ENCODE measurements at regions not wholly inside any gene's neighbourhood (a gene's known extent, or its start where the extent isn't known, plus 50 kb on each side); places are given as distances from the start of the nearest gene placed in this dataset.
"Not testable (repeated sequence)": the region's sequence is repeated elsewhere in the genome, so short reads cannot be mapped to it uniquely, and the experiment has no call there.

GRCh38 chr9:99497641-99498040 is 275.6 kb downstream of the SEC61B start:
- TF ChIP-seq, protein P1, sequence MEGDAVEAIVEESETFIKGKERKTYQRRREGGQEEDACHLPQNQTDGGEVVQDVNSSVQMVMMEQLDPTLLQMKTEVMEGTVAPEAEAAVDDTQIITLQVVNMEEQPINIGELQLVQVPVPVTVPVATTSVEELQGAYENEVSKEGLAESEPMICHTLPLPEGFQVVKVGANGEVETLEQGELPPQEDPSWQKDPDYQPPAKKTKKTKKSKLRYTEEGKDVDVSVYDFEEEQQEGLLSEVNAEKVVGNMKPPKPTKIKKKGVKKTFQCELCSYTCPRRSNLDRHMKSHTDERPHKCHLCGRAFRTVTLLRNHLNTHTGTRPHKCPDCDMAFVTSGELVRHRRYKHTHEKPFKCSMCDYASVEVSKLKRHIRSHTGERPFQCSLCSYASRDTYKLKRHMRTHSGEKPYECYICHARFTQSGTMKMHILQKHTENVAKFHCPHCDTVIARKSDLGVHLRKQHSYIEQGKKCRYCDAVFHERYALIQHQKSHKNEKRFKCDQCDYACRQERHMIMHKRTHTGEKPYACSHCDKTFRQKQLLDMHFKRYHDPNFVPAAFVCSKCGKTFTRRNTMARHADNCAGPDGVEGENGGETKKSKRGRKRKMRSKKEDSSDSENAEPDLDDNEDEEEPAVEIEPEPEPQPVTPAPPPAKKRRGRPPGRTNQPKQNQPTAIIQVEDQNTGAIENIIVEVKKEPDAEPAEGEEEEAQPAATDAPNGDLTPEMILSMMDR (IDR thresholded peaks at IDR 0.05; ENCODE audit: low read depth, low read length, missing control alignments): no peak
- no peak overlapping the region for H3K4me3 ChIP-seq (ENCODE audit: low read depth, low read length)
- no peak for DNase-seq (ENCODE audit: low read depth)

GRCh38 chr9:99498979-99499378 is 276.9 kb downstream of the SEC61B start:
- H3K4me3 ChIP-seq (ENCODE audit: low read depth, low read length); DNase-seq (ENCODE audit: low read depth): not testable (repeated sequence)

- H3K4me3 ChIP-seq (ENCODE audit: low read depth, low read length): no peak overlapping the region
- TF ChIP-seq, protein P1 (IDR thresholded peaks at IDR 0.05; ENCODE audit: low read depth, low read length, missing control alignments): no peak
- no peak for DNase-seq (ENCODE audit: low read depth)
These were observed 283.9 kb downstream of the SEC61B start for GRCh38 chr9:99505936-99506335.

GRCh38 chr9:99506747-99507348 is 284.8 kb downstream of the SEC61B start:
- DNase-seq (ENCODE audit: low read depth): no peak
- H3K4me3 ChIP-seq (ENCODE audit: low read depth, low read length): no peak overlapping the region
- TF ChIP-seq, protein P1 (IDR thresholded peaks at IDR 0.05; ENCODE audit: low read depth, low read length, missing control alignments): no peak

DNA sequence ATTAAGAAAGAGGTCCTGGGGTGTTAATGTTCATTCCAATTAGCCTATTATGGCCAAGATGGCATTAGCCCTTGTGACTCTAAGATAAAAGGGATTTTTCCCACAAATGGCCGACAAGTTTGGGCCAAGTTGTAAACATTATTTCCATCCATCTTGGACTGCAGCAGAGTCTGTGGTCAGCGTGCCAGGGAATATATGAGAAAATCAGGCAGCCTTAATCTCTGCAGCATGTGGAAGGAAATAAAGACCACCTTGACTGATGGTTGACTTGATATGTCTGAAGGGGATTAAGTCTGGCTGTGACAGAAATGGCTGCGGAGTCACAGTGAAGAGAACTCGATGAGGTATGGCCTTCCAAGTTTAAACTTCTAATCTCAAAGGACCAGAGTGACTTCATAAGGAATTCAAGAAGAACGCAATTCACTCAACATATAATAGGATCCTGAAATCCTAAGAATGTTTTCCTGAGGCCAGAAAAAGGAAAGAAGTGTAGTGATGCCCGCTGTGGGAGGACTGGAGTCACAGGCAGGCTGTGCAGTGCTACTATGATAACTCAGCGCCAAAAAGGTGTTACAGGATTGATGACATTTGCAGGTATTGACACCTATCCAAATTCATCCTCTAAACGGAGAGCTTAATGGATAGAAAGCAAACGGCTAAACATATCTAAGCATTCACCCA is 287.1 kb downstream of the SEC61B start:
- TF ChIP-seq, protein P1 (IDR thresholded peaks at IDR 0.05; ENCODE audit: low read depth, low read length, missing control alignments): no peak
- DNase-seq (ENCODE audit: low read depth): no peak
- no peak overlapping the region for H3K4me3 ChIP-seq (ENCODE audit: low read depth, low read length)

- no peak for DNase-seq (ENCODE audit: low read depth)
- H3K4me3 ChIP-seq (ENCODE audit: low read depth, low read length): no peak overlapping the region
- TF ChIP-seq, protein P1 (IDR thresholded peaks at IDR 0.05; ENCODE audit: low read depth, low read length, missing control alignments): no peak
These were observed 287.9 kb downstream of the SEC61B start for GRCh38 chr9:99509900-99510535.

GRCh38 chr9:99511723-99512122 is 289.6 kb downstream of the SEC61B start:
- DNase-seq (ENCODE audit: low read depth): no peak
- H3K4me3 ChIP-seq (ENCODE audit: low read depth, low read length): no peak overlapping the region
- TF ChIP-seq, protein P1 (IDR thresholded peaks at IDR 0.05; ENCODE audit: low read depth, low read length, missing control alignments): no peak
